Panc1 (cell line): ENCODE measurements at regions not wholly inside any gene's neighbourhood (a gene's known extent, or its start where the extent isn't known, plus 50 kb on each side); places are given as distances from the start of the nearest gene placed in this dataset.

Experiments
- CTCF ChIP-seq: fragments of 450-650 bp; IDR thresholded peaks from 2 replicates; pipeline ENCODE4 v1.5.1; 2017; ENCODE audit warnings: mild to moderate bottlenecking
- POLR2AphosphoS5 ChIP-seq: IDR thresholded peaks from 2 replicates; pipeline ENCODE4 v1.6.1; 2012; ENCODE audit warnings: mild to moderate bottlenecking, low read depth, low read length, moderate library complexity
- REST ChIP-seq, 2 experiments: IDR thresholded peaks; 2 replicates each; pipeline ENCODE4 v1.6.1; 2011 to 2012; ENCODE audit warnings: low read depth in 2 of 2, control low read depth in 1 of 2, low read length in 1 of 2, mild to moderate bottlenecking in 1 of 2, moderate library complexity in 1 of 2; ENCODE audit not compliant: insufficient read depth in 1 of 2
- SIN3A ChIP-seq: IDR thresholded peaks from 2 replicates; pipeline ENCODE4 v1.6.1; 2012; ENCODE audit warnings: low read depth, mild to moderate bottlenecking, low read length, moderate library complexity, borderline replicate concordance; ENCODE audit not compliant: insufficient read depth
- TCF7L2 ChIP-seq: IDR thresholded peaks from 2 replicates; pipeline ENCODE4 v1.6.1; 2011; ENCODE audit warnings: mild to moderate bottlenecking, low read depth, low read length, inconsistent platforms

- TF ChIP-seq CTCF, result no peak
- no peak for TF ChIP-seq TCF7L2
- TF ChIP-seq POLR2AphosphoS5, result no peak
- no peak for TF ChIP-seq REST (IDR thresholded peaks at IDR 0.05; ENCODE audit: insufficient read depth in 1 of 2, low read depth in 2 of 2, low read length in 1 of 2)
- no peak for TF ChIP-seq SIN3A
Measured at GRCh38 chr1:195735140-195735539, 873.1 kb downstream of the KCNT2 start.
